ENCODE measurements at regions not wholly inside any gene's neighbourhood (a gene's known extent, or its start where the extent isn't known, plus 50 kb on each side); places are given as distances from the start of the nearest gene placed in this dataset.
"Not testable (repeated sequence)": the region's sequence is repeated elsewhere in the genome, so short reads cannot be mapped to it uniquely, and the experiment has no call there.

DNA sequence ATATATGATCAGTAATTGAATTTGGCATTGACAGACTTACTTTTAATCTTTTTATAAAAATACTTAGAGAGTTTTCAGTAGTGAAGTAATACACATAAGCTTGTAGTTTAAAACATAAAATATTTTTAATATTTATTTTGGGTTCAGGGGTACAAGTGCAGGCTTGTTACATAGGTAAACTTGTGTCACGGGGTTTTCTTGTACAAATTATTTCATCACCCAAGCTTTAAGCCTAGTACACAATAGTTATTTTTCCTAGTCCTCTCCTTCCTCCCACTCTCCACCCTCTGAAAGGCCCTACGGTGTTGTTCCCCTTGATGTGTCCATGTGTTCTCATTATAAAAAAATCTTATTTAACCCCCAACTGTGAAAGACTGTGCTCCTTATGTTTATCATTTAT lies 1397.8 kb upstream of the RAG2 start:
- DNase-seq, result no peak
- no peak for TF ChIP-seq GATA1 (IDR thresholded peaks at IDR 0.05; ENCODE audit: low read depth, low read length)
- no peak for TF ChIP-seq POLR2A (IDR thresholded peaks at IDR 0.05; ENCODE audit: low read length)

DNA sequence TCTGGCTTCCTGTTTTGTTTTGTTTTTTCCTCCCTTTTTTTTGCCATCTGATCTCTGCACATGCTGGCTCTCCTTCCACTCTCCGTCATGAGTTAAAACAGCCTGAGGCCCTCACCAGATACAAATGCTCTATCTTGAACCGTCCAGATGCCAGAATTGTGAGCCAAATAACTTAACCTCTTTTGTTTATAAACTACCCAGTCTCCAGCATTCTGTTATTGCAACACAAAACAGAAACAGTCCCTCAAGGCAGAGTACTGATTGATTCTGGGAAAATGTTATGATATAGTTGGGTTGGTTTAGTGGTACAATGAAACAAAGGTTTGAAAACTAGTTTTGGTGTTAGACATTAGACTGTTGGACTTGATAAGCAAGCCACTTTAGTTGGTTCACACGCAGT lies 1390.0 kb upstream of the RAG2 start:
- DNase-seq, result no peak
- TF ChIP-seq GATA1 (IDR thresholded peaks at IDR 0.05; ENCODE audit: low read depth, low read length), result no peak
- TF ChIP-seq POLR2A (IDR thresholded peaks at IDR 0.05; ENCODE audit: low read length), result no peak

DNA sequence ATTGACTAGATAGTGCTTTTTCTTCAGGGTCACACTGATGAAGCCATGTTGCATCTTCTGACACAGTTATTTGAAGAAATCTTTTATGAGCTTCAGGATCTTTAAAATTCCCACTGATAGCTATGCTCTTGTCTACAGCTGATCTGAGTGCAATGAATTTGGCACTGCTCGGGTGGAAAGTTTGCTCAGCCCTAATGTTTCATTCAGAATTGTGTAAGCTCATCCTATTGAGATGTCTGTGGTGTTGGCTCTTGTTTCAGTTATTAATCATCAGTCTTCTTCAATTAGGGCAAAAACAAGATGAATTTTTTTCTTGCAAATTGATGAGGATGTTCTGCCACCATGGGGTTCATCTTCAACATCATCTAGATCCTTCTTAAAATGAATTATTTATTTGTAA lies 1387.0 kb upstream of the RAG2 start:
- TF ChIP-seq POLR2A (IDR thresholded peaks at IDR 0.05; ENCODE audit: low read length), result no peak
- no peak for DNase-seq

DNA sequence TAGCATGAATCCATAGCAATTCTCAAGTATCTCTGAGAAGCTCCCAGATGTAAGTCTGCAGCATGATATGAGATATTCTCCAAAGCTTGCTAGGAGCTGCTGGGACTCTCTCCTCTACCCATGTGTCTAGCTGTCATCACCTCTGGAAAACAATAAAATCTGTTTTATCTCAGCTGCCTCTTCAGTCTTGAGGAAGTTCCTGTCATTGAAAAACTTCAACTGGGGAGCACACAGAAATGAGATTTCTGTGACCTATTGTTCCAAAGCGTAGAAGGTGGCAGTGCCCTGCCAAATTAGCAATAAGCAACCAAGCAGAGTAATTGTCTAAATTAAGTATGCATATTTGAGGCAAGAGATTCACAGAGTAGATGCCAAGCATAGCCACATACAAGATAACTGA lies 1380.6 kb upstream of the RAG2 start:
- DNase-seq, result no peak
- TF ChIP-seq GATA1 (IDR thresholded peaks at IDR 0.05; ENCODE audit: low read depth, low read length), result no peak
- TF ChIP-seq POLR2A (IDR thresholded peaks at IDR 0.05; ENCODE audit: low read length), result no peak

DNA sequence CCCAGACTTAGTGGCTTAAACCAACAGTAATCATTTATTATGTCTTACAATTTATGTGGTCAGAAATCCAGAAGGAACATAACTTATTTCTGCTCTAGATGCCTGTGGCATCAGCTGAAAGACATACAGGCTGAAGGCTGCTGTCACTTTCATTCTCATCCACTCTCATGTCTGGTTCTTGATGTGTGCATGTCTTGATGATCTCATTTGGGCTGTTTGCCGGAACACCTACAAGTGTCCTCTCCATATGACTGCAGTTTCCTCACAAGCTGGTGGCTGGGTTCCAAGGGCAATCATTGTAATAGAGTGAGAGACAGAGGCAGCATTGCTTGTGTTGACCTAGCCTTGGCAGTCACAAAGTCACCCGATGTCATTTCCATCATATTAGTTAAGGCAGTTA lies 1375.9 kb upstream of the RAG2 start:
- no peak for TF ChIP-seq POLR2A (IDR thresholded peaks at IDR 0.05; ENCODE audit: low read length)
- TF ChIP-seq GATA1 (IDR thresholded peaks at IDR 0.05; ENCODE audit: low read depth, low read length), result no peak
- no peak for DNase-seq

DNA sequence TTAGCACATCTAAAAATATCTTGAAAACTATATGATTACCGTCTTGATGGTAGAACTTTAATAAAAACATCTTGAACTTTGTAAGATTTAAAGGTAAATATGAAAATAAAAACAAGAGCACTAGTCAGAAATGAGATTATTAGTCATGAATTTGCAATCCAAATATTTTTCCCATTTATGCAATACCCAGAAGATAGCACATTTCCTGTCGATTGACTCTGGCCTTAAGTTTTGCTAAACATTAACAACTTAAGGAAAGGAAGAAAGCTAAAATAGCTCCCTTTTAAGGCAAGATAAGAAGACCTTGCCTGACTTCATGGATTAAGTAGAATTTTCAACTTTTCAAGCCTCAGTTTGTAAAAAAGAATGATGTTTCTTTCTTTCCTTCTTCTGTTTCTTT lies 1374.7 kb upstream of the RAG2 start:
- DNase-seq, result no peak

DNA sequence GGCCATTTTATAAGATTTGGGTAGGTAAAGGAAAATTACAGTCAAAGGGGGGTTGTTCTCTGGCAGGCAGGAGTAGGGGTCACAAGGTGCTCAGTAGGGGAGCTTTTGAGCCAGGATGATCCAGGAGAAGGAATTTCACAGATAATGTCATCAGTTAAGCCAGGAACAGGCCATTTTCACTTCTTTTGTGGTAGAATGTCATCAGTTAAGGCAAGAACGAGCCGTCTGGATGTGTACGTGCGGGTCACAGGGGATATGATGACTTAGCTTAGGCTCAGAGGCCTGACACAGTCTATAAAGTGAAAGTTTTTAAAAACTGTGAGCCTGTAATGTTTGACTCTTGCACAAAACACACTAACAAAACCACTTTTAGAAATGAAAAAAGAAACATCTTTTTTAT lies 1371.3 kb upstream of the RAG2 start:
- not testable (repeated sequence) for DNase-seq

More for the DNA sequence above, 1374.7 kb upstream of the RAG2 start:
- TF ChIP-seq POLR2A (IDR thresholded peaks at IDR 0.05; ENCODE audit: low read length) (no peak), GATA1 (IDR thresholded peaks at IDR 0.05; ENCODE audit: low read depth, low read length) (no peak)

DNA sequence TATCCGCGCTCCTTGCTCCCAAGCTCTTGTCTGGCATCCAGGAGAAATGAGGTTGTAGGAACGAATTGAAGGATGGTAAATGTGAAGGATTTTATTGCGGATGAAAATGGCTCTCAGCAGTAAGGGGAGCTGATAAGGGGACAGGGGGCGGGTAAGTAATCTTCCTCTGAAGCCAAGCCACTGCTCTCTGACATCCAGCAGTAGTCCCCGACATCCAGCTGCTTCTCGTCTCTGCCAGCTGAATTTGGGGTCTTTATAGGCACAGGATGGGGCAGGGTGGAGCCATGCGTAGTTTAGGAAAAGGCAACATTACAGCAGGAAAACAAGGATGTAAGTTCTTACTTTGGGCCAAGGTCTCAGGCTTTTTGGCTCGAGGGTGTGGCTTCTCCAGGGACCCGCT lies 1370.1 kb upstream of the RAG2 start:
- no peak for TF ChIP-seq POLR2A (IDR thresholded peaks at IDR 0.05; ENCODE audit: low read length)
- TF ChIP-seq GATA1 (IDR thresholded peaks at IDR 0.05; ENCODE audit: low read depth, low read length), result no peak
- DNase-seq, result no peak

DNA sequence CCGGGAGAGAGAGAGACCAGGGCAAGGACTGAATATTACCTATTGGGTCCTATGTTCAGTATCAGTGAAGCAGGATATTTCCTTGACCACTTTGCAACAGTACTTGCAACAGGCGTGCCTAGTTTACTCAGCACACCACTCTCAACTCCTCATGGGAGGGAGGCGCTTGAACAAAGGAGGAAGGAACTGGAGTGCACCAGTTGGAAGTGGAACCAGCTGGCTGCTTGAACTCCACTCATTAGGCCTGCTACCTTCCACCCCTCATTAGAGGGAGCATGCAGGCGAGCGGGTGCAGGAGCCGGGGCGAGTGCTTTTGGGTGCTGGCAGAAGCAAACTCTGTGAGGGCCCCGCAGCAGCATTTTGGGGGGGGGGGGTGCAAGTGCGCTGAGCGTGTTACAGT lies 1369.6 kb upstream of the RAG2 start:
- DNase-seq, result no peak
- TF ChIP-seq GATA1 (IDR thresholded peaks at IDR 0.05; ENCODE audit: low read depth, low read length) (no peak), POLR2A (IDR thresholded peaks at IDR 0.05; ENCODE audit: low read length) (no peak)

DNA sequence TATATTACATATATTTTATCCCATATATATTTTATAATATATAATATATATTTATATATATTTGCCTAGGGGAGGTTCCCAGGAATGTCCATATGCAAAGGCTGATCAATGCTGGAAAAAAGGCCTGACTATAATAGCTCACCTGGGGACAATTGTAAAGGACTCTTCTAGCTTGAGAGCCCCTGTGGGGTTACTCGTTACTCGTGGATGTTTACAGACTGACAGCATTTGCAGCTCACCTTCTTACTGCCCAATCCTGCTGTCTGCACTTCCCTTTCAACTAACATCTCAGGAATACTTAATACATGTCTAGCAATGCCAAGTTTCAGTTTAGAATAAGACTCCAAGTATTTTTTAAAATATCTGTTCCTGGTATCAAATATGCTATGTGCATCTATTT lies 1365.4 kb upstream of the RAG2 start:
- DNase-seq, result no peak
- TF ChIP-seq GATA1 (IDR thresholded peaks at IDR 0.05; ENCODE audit: low read depth, low read length) (no peak), POLR2A (IDR thresholded peaks at IDR 0.05; ENCODE audit: low read length) (no peak)

DNA sequence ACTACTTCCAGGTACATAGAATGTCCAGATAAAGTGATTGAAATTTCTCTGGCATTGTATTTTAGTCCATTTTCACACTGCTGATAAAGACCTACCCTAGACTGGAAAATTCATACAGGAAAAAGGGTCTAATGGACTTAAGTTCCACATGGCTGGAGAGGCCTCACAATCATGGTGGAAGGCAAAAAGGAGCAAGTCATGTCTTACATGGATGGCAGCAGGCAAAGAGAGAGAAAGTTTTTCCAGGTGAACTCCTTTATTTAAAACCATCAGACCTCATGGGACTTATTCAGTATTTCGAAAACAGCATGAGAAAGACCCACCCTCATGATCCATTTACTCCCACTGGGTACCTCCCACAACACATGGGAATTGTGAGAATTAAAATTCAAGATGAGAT lies 1359.7 kb upstream of the RAG2 start:
- no peak for TF ChIP-seq POLR2A (IDR thresholded peaks at IDR 0.05; ENCODE audit: low read length)
- no peak for TF ChIP-seq GATA1 (IDR thresholded peaks at IDR 0.05; ENCODE audit: low read depth, low read length)
- no peak for DNase-seq

DNA sequence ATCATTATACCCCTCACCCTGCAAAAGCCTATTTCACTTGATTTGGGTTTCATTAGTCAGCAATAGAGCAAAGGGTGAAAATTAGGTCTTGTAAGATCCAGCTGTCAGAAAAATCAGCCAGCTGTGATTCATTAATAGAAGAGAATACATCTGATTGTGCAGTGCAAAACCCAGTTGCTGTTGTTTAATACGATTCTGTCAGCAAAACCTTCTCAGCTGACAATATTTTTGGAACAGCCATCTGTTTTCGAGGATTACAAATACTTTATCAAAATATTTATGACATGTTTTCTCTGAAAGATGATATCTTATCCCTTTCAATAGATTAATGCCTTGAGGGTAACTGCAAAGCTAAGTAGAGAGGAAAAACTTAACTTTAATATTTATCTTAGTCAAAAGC lies 1354.0 kb upstream of the RAG2 start:
- no peak for TF ChIP-seq POLR2A (IDR thresholded peaks at IDR 0.05; ENCODE audit: low read length)
- TF ChIP-seq GATA1 (IDR thresholded peaks at IDR 0.05; ENCODE audit: low read depth, low read length), result no peak
- DNase-seq, result no peak

DNA sequence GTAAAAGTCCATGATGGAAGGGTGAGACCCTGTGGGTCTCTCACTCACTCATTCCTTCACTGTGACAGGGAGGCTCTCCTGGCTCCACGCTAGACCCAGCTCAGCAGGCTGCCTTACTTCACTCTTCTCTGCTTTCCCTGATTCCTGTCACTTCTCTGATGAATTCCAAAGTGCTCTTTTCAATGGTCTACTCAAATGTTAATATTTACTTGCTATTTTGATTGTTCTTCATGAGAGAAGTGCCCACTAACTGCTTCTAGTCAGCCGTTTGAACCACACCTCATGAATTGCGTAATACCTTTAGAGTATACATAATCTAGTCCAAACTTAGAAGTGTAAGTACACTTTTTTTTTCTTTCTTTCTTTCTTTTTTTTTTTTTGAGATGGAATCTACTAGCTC lies 1350.2 kb upstream of the RAG2 start:
- no peak for DNase-seq
- no peak for TF ChIP-seq POLR2A (IDR thresholded peaks at IDR 0.05; ENCODE audit: low read length)
- no peak for TF ChIP-seq GATA1 (IDR thresholded peaks at IDR 0.05; ENCODE audit: low read depth, low read length)

DNA sequence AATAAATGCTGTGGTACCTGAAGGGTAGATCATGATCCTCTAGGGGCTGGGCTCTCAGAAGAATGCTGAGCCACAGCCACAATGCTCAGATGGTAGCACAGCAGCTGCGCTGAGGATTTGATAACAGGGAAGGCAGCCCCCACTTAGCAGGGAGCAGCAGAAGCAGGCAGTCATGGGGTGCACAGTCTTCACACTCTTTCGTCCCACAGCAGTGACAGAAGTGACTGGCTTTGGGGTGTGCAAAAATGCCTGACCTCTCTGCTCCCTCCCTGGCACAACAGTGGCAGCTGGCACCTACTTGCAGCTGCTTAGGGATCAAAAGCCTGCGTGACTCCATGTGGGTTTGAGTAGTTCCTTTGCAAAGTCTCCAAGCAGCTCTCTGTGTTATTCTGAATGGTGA lies 1349.8 kb upstream of the RAG2 start:
- no peak for DNase-seq
- TF ChIP-seq GATA1 (IDR thresholded peaks at IDR 0.05; ENCODE audit: low read depth, low read length) (no peak), POLR2A (IDR thresholded peaks at IDR 0.05; ENCODE audit: low read length) (no peak)

DNA sequence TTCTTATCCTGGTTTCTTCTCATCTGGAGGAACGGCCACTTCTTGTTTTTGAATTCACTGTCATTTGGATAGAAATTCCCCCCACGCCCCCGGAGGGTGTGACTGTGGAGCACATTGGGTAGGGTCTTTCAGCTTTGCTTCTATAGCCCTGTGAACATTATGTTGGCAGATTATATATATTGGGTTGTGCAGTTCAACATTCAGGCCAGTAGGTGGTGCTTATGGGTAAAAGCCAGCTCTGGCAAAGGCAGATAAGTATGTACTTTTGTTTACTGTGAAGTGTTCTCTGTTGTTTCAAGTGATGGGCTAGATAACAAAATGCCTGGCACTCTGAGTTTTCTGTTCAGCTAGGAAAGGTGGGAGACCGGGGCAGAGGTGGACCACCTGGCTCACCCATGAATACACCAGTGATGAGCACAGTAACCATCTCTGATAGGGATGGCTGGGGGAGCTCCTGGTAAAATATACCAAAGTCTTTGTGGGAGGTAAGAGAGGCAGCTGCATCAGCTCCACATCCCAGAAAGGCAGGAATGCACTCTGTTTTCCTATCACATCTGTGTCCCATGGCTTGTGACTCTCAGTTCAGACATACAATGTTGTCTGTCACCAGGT lies 1348.2 kb upstream of the RAG2 start:
- peak; percentile 51 to 66 for DNase-seq
- TF ChIP-seq GATA1 (IDR thresholded peaks at IDR 0.05; ENCODE audit: low read depth, low read length) (no peak), POLR2A (IDR thresholded peaks at IDR 0.05; ENCODE audit: low read length) (no peak)

DNA sequence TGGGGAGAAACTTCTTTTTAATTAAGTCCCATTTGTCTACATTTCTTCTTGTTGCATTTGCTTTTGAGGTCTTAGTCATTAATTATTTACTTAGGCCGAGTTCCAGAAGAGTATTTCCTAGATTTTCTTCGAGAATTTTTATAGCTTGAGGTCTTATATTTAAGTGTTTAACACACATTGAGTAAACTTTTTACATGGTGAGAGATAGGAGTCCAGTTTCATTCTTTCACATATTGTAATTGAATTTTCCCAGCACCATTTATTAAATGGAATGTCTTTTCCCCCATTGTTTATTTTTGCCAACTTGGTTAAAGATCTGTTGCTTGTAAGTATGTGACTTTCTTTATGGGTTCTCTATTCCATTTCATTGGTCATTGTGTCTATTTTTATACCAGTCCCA lies 1344.0 kb upstream of the RAG2 start:
- no peak for DNase-seq
- TF ChIP-seq POLR2A (IDR thresholded peaks at IDR 0.05; ENCODE audit: low read length) (no peak), GATA1 (IDR thresholded peaks at IDR 0.05; ENCODE audit: low read depth, low read length) (no peak)
